OCI-LY7 (cell line): ENCODE measurements at regions not wholly inside any gene's neighbourhood (a gene's known extent, or its start where the extent isn't known, plus 50 kb on each side); places are given as distances from the start of the nearest gene placed in this dataset.

Experiments
- EZH2phosphoT487 ChIP-seq: fragments of 200-600 bp; sonication (generic); IDR thresholded peaks from 2 replicates; pipeline ENCODE4 v1.6.1; 2018; ENCODE audit warnings: low read depth, borderline replicate concordance, mild to moderate bottlenecking, mixed run types, antibody characterized with exemption, low read length, moderate library complexity, mixed read lengths
- TF ChIP-seq, protein P1 (sequence below): fragments of 200-600 bp; sonication (generic); conservative IDR thresholded peaks from 2 replicates; pipeline ENCODE4 v1.5.1; 2014; ENCODE audit warnings: mild to moderate bottlenecking, antibody characterized with exemption, low read length, moderate library complexity, mixed read lengths

DNA sequence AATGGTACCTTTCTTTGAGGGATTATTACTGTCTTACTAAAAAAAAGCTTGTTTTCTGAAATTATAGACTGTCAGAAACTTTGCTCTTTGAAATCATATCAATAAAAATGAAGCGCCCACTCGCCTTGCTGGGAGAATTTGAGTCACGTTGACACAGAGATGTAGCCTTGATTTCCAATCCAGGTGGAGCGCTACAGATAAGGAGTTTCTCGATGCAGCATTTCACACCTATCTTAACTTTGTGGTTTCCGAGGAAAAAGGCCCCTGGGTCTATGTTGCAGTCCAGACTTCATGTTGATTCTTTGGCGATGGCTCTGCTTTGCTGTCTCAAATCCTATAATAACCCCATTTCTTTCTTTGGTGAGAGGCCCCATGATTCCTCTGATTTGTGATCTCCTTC, 158.1 kb upstream of the ARG1 start:
- TF ChIP-seq, protein P1, sequence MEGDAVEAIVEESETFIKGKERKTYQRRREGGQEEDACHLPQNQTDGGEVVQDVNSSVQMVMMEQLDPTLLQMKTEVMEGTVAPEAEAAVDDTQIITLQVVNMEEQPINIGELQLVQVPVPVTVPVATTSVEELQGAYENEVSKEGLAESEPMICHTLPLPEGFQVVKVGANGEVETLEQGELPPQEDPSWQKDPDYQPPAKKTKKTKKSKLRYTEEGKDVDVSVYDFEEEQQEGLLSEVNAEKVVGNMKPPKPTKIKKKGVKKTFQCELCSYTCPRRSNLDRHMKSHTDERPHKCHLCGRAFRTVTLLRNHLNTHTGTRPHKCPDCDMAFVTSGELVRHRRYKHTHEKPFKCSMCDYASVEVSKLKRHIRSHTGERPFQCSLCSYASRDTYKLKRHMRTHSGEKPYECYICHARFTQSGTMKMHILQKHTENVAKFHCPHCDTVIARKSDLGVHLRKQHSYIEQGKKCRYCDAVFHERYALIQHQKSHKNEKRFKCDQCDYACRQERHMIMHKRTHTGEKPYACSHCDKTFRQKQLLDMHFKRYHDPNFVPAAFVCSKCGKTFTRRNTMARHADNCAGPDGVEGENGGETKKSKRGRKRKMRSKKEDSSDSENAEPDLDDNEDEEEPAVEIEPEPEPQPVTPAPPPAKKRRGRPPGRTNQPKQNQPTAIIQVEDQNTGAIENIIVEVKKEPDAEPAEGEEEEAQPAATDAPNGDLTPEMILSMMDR, result no peak
- no peak for TF ChIP-seq EZH2phosphoT487
